ENCODE measurements at regions not wholly inside any gene's neighbourhood (a gene's known extent, or its start where the extent isn't known, plus 50 kb on each side); places are given as distances from the start of the nearest gene placed in this dataset.

DNA sequence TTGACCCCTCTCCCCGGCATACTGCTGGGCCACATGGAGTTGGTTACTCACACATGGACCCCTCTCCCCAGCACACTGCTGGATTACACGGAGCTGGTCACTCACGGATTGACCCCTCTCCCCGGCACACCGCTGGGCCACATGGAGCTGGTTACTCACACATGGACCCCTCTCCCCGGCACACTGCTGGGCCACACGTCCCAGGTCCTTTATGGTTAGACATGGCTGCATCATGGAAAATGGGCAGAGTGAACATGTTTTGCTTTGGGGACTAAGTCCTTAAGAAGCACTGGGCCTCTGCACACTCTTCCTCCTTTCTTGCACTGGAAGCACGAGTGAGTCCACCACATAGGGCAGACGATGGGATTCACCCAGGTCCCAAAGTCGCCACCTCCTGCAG is 102.1 kb upstream of the SHH start:
- H3K4me3 ChIP-seq (ENCODE audit: low read length in 2 of 2) = no peak overlapping the region
- no peaks in the 10 kb centered on the region for H3K4me1 Mint-ChIP-seq
- H3K4me1 ChIP-seq (ENCODE audit: insufficient read depth, low read length) = no peaks in the 10 kb centered on the region
- H3K27me3 ChIP-seq (ENCODE audit: insufficient read depth, low read length) = no peaks in the 10 kb centered on the region
- peaks cover 6 to 30% (median 14%) of the 10 kb centered on the region in 8 donors for H3K9me3 Mint-ChIP-seq
- H3K36me3 ChIP-seq (ENCODE audit: insufficient read depth, low read length) = no peaks in the 10 kb centered on the region
- peaks cover 1 to 2% of the 10 kb centered on the region in 2 donors for H3K27me3 Mint-ChIP-seq
- CTCF ChIA-PET (ENCODE audit: partially characterized antibody) = no interaction called here
- no peak for DNase-seq
- no peaks in the 10 kb centered on the region for H3K36me3 Mint-ChIP-seq
- H3K27ac ChIP-seq (ENCODE audit: low read depth, low read length) = no peak overlapping the region
- H3K27ac Mint-ChIP-seq = no peak overlapping the region
- intact Hi-C loops (cut with micrococcal nuclease) = no loop called here
- no peaks in the 10 kb centered on the region for H3K9me3 ChIP-seq (ENCODE audit: control insufficient read depth in 1 of 2, low read length in 2 of 2)
- H3K4me3 Mint-ChIP-seq = no peak overlapping the region
- POLR2A ChIA-PET (ENCODE audit: partially characterized antibody) = no interaction called here

DNA sequence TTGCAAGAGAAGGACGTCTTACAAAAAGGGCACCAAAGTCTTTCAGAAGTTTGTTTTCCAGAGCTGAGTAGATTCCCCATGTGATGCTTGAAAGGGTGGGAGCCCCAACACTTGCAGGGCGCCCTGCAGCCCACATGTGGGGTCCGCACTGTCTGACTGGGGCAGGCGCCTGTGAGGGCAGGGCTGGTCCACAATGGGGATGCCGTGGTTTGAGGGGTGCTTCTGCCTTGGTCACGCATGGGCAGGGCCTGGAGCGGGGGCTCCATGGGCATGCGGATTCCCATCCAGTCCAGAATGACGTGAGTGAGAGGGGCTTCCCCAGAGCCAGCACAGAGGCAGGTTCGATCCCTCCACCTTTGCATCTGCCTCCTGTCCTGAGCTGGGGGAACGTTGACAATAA is 101.5 kb upstream of the SHH start:
- Mint-ChIP-seq H3K9me3 (peaks cover 6 to 35% (median 14%) of the 10 kb centered on the region in 8 donors), H3K36me3 (no peaks in the 10 kb centered on the region), H3K4me1 (no peaks in the 10 kb centered on the region), H3K4me3 (no peak overlapping the region), H3K27ac (no peak overlapping the region), H3K27me3 (peaks cover 1 to 2% of the 10 kb centered on the region in 2 donors)
- Histone ChIP-seq H3K27ac (ENCODE audit: low read depth, low read length) (no peak overlapping the region), H3K9me3 (ENCODE audit: control insufficient read depth in 1 of 2, low read length in 2 of 2) (no peaks in the 10 kb centered on the region), H3K4me1 (ENCODE audit: insufficient read depth, low read length) (no peaks in the 10 kb centered on the region), H3K4me3 (ENCODE audit: low read length in 2 of 2) (no peak overlapping the region), H3K36me3 (ENCODE audit: insufficient read depth, low read length) (no peaks in the 10 kb centered on the region), H3K27me3 (ENCODE audit: insufficient read depth, low read length) (no peaks in the 10 kb centered on the region)
- ChIA-PET POLR2A (ENCODE audit: partially characterized antibody) (no interaction called here), CTCF (ENCODE audit: partially characterized antibody) (no interaction called here)
- intact Hi-C loops (cut with micrococcal nuclease) = no loop called here
- no peak for DNase-seq

DNA sequence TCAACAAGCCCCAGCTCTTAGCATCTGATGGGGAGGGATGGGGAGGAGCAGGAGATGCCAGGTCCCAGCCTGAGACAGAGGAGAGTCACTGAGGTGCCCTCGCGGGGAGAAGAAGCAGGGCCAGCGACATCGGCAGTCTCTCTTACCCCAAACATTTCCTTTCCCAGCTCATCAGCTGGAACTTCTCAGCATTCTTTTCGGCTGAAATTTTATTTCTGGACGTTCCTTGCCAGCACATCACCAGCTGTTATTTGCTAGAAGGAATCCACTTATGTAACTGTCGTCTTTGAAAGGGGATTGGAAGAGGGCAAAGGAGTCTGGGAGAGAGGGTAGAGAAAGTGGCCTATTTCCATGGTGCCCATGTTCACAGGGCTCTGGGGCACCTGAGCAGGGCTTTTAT is 101.0 kb upstream of the SHH start:
- Mint-ChIP-seq H3K27me3 (peaks cover 1 to 2% of the 10 kb centered on the region in 2 donors), H3K4me3 (no peak overlapping the region), H3K27ac (no peak overlapping the region), H3K36me3 (no peaks in the 10 kb centered on the region), H3K9me3 (peaks cover 3 to 35% (median 13%) of the 10 kb centered on the region in 8 donors), H3K4me1 (no peaks in the 10 kb centered on the region)
- Histone ChIP-seq H3K36me3 (ENCODE audit: insufficient read depth, low read length) (no peaks in the 10 kb centered on the region), H3K9me3 (ENCODE audit: control insufficient read depth in 1 of 2, low read length in 2 of 2) (no peaks in the 10 kb centered on the region), H3K4me3 (ENCODE audit: low read length in 2 of 2) (no peak overlapping the region), H3K27me3 (ENCODE audit: insufficient read depth, low read length) (no peaks in the 10 kb centered on the region), H3K27ac (ENCODE audit: low read depth, low read length) (no peak overlapping the region), H3K4me1 (ENCODE audit: insufficient read depth, low read length) (no peaks in the 10 kb centered on the region)
- ChIA-PET CTCF (ENCODE audit: partially characterized antibody) (no interaction called here), POLR2A (ENCODE audit: partially characterized antibody) (no interaction called here)
- intact Hi-C loops (cut with micrococcal nuclease) = no loop called here
- DNase-seq = no peak

DNA sequence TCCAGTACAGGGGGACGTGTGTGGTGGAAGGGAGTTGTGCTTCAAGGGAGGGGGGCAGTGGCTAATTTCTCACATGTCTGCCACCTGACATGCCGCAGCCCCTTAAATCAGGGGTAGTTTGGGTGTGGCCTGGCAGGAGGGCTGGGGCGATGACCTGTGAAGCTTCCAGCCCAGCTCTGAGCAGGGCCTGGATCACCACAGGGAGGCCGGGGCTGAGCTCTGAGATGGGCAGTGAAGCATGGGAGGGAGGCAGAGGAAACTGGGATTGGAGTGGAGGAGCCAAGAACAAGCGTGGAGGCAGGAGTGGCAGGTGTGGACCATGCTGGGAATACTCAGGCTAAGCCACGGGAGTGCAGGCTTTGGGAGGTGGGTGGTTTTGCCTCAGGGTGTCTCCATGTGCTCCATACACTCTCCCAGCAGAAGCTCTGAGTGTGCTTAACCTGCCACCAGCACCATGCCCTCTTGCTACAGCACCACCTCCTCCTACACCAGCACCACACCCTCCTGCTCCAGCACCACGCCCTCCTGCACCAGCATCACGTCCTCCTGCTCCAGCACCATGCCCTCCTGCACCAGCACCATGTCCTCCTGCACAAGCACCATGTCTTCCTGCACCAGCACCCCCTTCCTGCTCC is 99.3 kb upstream of the SHH start:
- Mint-ChIP-seq H3K9me3 (peaks cover 3 to 35% (median 13%) of the 10 kb centered on the region in 8 donors), H3K27me3 (peaks cover 1 to 2% of the 10 kb centered on the region in 2 donors), H3K4me3 (no peak overlapping the region), H3K4me1 (no peaks in the 10 kb centered on the region), H3K27ac (no peak overlapping the region), H3K36me3 (no peaks in the 10 kb centered on the region)
- Histone ChIP-seq H3K36me3 (ENCODE audit: insufficient read depth, low read length) (no peaks in the 10 kb centered on the region), H3K9me3 (ENCODE audit: control insufficient read depth in 1 of 2, low read length in 2 of 2) (no peaks in the 10 kb centered on the region), H3K4me1 (ENCODE audit: insufficient read depth, low read length) (no peaks in the 10 kb centered on the region), H3K27ac (ENCODE audit: low read depth, low read length) (no peak overlapping the region), H3K27me3 (ENCODE audit: insufficient read depth, low read length) (no peaks in the 10 kb centered on the region), H3K4me3 (ENCODE audit: low read length in 2 of 2) (no peak overlapping the region)
- CTCF ChIA-PET (ENCODE audit: partially characterized antibody) = no interaction called here
- intact Hi-C loops (cut with micrococcal nuclease) = no loop called here
- POLR2A ChIA-PET (ENCODE audit: partially characterized antibody) = no interaction called here
- DNase-seq = no peak

DNA sequence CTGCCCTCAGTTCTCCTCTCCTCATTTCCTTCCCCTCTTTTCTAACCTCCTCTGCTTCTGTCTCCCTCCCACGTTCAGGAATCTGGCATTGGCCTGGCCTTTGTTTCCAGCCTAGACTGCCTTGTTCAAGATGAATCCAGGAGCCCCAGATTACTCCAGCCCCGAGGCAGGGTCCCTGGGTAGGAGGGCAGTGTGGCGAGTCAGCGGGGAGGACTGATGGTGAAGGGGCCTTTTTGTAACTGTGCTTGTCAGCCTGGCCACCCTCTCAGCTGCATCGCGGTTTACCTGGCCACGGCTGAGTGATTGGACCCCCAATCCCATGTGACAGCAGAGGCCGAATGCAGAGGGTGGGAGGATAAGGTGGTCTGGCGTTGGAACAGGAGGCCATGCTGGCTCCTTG is 96.1 kb upstream of the SHH start:
- ChIA-PET POLR2A (ENCODE audit: partially characterized antibody) (no interaction called here), CTCF (ENCODE audit: partially characterized antibody) (no interaction called here)
- no peaks in the 10 kb centered on the region for H3K27me3 ChIP-seq (ENCODE audit: insufficient read depth, low read length)
- Mint-ChIP-seq H3K4me1 (no peaks in the 10 kb centered on the region), H3K27me3 (peaks cover 1 to 2% of the 10 kb centered on the region in 2 donors), H3K4me3 (no peak overlapping the region), H3K27ac (no peak overlapping the region), H3K9me3 (peaks cover 5 to 40% (median 13%) of the 10 kb centered on the region in 8 donors), H3K36me3 (no peaks in the 10 kb centered on the region)
- H3K9me3 ChIP-seq (ENCODE audit: control insufficient read depth in 1 of 2, low read length in 2 of 2) = no peaks in the 10 kb centered on the region
- no peak for DNase-seq
- no peaks in the 10 kb centered on the region for H3K36me3 ChIP-seq (ENCODE audit: insufficient read depth, low read length)
- H3K4me3 ChIP-seq (ENCODE audit: low read length in 2 of 2) = no peak overlapping the region
- H3K27ac ChIP-seq (ENCODE audit: low read depth, low read length) = no peak overlapping the region
- intact Hi-C loops (cut with micrococcal nuclease) = no loop called here
- H3K4me1 ChIP-seq (ENCODE audit: insufficient read depth, low read length) = no peaks in the 10 kb centered on the region

DNA sequence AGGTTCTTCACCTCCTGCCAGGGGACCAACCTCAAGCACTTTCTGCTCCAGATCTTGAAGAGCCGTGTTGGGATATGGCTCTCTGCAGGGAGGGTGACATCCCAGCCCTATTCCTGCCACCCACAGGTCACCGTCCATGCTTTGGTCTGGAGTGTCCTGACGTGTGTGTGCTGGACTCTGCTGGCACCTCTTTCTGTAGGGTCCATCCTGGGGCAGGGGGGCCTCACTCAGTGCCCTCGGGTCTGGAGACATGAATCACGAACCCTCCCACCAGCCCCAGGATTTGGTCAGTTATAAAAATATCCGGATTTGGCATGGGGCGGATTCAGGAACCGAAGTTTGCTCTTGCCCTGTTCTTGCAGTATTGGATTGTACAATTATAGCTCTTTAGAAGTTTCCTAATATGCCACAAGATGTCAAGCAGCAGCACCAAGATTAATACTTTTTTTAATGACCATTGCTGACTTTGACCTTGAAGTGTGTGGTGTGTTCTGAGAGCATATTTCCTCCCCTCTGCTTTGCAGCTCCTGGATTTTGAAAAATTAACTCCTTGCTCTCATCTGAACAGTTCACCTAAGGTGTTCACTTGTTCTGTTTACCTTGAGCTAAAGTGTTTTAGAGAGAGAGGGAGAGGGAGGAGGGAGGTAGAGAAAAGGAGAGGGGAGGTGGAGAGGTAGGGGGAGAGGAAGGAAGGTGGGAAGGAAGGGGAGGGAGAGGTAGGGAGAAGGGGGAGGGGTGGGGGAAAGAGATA is 95.4 kb upstream of the SHH start:
- Histone ChIP-seq H3K9me3 (ENCODE audit: control insufficient read depth in 1 of 2, low read length in 2 of 2) (no peaks in the 10 kb centered on the region), H3K36me3 (ENCODE audit: insufficient read depth, low read length) (no peaks in the 10 kb centered on the region), H3K4me1 (ENCODE audit: insufficient read depth, low read length) (no peaks in the 10 kb centered on the region), H3K4me3 (ENCODE audit: low read length in 2 of 2) (no peak overlapping the region), H3K27ac (ENCODE audit: low read depth, low read length) (no peak overlapping the region), H3K27me3 (ENCODE audit: insufficient read depth, low read length) (no peaks in the 10 kb centered on the region)
- DNase-seq = no peak
- ChIA-PET CTCF (ENCODE audit: partially characterized antibody) (interaction anchor here (1.2 kb wide), 1 partner anchor 11 kb away, joined by 3 read pairs; no protein-coding TSS in a partner anchor), POLR2A (ENCODE audit: partially characterized antibody) (no interaction called here)
- Mint-ChIP-seq H3K27me3 (peaks cover 0 to 2% of the 10 kb centered on the region in 2 donors), H3K27ac (no peak overlapping the region), H3K36me3 (no peaks in the 10 kb centered on the region), H3K9me3 (peaks cover 4 to 34% (median 11%) of the 10 kb centered on the region in 8 donors), H3K4me3 (no peak overlapping the region), H3K4me1 (no peaks in the 10 kb centered on the region)
- intact Hi-C loops (cut with micrococcal nuclease) = no loop called here

GRCh38 chr7:155901176-155901575 is 88.9 kb upstream of the SHH start:
- Mint-ChIP-seq H3K9me3 (peaks cover 0 to 14% (median 1%) of the 10 kb centered on the region in 8 donors), H3K4me3 (no peak overlapping the region), H3K27me3 (peaks cover 0 to 3% of the 10 kb centered on the region in 2 donors), H3K27ac (no peak overlapping the region), H3K36me3 (no peaks in the 10 kb centered on the region), H3K4me1 (no peaks in the 10 kb centered on the region)
- Histone ChIP-seq H3K4me1 (ENCODE audit: insufficient read depth, low read length) (no peaks in the 10 kb centered on the region), H3K4me3 (ENCODE audit: low read length in 2 of 2) (no peak overlapping the region), H3K27me3 (ENCODE audit: insufficient read depth, low read length) (no peaks in the 10 kb centered on the region), H3K36me3 (ENCODE audit: insufficient read depth, low read length) (no peaks in the 10 kb centered on the region), H3K9me3 (ENCODE audit: control insufficient read depth in 1 of 2, low read length in 2 of 2) (no peaks in the 10 kb centered on the region), H3K27ac (ENCODE audit: low read depth, low read length) (no peak overlapping the region)
- ChIA-PET POLR2A (ENCODE audit: partially characterized antibody) (no interaction called here), CTCF (ENCODE audit: partially characterized antibody) (no interaction called here)
- intact Hi-C loops (cut with micrococcal nuclease) = no loop called here
- no peak for DNase-seq

Data from CD4-positive, alpha-beta memory T cell (primary cell).